ENCODE measurements at regions not wholly inside any gene's neighbourhood (a gene's known extent, or its start where the extent isn't known, plus 50 kb on each side); places are given as distances from the start of the nearest gene placed in this dataset.
"Not testable (repeated sequence)": the region's sequence is repeated elsewhere in the genome, so short reads cannot be mapped to it uniquely, and the experiment has no call there.

GRCh38 chr20:22529150-22530019 is 55.0 kb downstream of the FOXA2 start:
- no peak for DNase-seq

- no peak for DNase-seq
These were observed 57.8 kb downstream of the FOXA2 start for GRCh38 chr20:22526512-22527012.

- DNase-seq = no peak
These were observed 58.6 kb downstream of the FOXA2 start for GRCh38 chr20:22525821-22526220.

DNA sequence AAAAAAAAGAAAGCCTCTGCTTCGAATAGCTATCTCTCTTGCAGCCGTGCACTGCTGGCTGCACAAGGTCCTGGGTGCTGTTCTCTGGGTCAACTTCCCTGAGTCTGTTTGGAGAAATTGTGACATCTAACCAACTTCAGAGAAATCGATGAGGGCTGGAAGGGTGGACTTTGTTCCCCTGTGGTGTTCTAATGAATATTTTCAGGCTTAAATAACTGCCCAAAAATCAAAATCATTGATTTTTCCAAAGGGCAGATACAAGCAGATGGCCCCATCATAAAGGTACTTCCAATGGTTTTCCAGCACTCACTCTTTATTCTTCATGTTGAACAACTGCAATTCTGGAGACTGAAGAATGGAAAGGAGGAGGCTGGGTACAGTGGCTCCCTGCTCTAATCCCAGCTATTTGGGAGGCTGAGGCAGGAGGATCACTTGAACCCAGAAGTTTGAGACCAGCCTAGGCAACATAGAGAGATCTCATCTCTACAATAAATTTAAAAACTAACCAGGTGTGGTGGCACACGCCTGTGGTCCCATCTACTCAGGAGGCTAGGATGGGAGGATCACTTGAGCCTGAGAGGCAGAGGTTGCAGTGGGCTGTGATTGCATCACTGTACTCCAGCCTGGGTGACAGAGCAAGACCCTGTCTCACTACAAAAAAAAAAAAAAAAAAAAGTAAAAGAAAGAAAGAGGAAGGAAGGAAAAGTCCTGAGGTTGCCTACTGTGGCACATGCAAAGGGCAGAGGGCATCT is 59.1 kb downstream of the FOXA2 start:
- no peak for DNase-seq

- DNase-seq = no peak
These were observed 59.9 kb downstream of the FOXA2 start for GRCh38 chr20:22524393-22525015.

DNA sequence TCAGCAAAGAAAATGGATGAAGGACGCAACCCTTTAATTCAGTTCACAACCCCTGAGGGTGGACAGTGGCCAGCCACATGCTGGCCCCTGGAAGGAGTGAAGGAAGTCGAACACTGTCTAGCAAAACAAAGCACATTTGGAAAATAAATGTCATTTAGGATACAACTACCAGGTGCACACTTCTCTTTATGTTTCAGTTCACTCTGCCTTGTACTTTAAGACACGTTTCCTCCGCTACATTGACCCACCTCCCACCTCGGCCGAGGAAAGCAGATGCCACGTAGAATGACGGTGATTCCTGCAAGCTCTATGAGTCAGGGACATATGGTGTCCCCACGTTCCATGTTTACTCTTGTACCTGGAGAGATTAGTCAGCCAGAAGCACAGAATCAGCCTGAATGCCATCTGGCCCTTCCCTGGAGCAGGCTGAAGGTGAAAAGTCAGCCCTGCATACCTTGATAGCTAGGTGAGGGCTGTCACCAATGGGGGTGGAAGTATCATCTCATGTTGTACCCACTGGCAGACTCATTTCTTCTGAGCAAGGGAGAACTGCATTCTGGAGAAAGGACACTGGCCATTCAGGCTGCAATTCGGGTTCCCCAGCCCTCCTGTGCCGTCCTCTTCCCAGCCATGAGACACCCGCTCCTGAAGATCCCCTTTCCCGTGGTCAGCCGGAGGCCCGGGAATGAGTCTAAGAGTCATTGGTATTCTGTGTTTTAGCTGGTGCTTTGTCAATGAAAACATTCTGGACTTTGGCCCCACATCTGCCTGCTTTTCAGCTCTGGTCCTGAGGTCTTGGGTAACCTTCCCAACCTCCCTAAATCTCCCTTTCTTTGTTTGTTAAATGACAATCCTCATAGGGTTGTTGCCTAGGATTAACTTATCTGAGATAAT is 60.6 kb downstream of the FOXA2 start:
- DNase-seq = no peak

GRCh38 chr20:22523128-22523498 is 61.3 kb downstream of the FOXA2 start:
- no peak for DNase-seq

DNA sequence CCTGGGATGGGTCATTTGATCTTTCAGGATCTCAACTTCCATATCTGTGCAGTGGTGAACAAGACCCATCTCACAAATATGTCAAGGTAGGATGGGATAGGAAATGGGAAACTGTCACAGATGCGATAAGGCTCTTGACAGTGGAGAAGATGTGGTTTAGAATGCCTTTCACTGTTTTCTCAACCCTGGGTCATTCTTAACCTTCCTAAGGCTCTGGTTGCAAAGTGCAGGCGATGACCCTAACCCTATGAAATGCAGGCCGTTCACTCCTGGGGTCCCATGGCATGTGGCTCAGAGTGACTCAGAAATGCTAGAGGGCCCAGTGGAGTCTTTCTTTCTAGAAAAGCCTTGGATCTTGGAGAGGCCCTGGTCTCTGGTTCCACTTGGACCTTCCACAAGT is 61.7 kb downstream of the FOXA2 start:
- no peak for DNase-seq

DNA sequence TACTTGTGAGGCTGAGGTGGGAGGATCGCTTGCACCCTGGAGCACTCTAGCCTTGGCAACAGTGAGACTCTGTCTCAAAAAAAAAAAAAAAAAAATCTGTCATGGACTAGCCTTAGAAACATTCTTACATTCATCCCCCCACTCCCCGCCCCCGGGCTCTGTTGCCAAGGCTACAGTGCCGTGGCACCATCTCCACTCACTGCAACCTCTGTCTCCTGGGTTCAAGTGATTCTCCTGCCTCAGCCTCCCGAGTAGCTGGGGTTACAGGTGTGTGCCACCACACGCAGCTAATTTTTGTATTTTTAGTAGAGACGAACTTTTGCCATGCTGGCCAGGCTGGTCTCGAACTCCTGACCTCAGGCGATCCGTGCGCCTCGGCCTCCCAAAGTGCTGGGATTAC is 62.4 kb downstream of the FOXA2 start:
- DNase-seq = not testable (repeated sequence)

- no peak for DNase-seq
These were observed 64.0 kb downstream of the FOXA2 start for GRCh38 chr20:22520381-22520780.

GRCh38 chr20:22515264-22515663 is 69.1 kb downstream of the FOXA2 start:
- no peak for DNase-seq

DNA sequence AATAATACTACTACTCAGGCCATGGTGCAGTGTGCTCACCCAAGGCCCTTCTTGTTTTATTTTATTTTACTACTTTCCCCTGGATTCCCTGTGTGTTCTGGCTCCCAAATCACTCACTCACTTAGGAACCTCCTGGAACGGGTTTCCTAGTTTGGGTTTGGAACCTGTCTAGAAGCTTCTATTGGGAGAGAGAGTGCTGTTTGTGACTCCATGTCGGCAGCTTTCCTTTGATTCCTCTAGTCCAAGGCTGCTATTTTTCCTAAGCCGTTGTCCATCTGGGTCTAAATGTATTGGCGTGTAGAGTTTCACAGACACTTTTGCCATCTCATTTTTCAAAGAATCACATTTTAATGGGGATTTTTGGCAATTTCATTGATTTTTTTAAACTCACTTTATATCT is 70.8 kb downstream of the FOXA2 start:
- DNase-seq = no peak

DNA sequence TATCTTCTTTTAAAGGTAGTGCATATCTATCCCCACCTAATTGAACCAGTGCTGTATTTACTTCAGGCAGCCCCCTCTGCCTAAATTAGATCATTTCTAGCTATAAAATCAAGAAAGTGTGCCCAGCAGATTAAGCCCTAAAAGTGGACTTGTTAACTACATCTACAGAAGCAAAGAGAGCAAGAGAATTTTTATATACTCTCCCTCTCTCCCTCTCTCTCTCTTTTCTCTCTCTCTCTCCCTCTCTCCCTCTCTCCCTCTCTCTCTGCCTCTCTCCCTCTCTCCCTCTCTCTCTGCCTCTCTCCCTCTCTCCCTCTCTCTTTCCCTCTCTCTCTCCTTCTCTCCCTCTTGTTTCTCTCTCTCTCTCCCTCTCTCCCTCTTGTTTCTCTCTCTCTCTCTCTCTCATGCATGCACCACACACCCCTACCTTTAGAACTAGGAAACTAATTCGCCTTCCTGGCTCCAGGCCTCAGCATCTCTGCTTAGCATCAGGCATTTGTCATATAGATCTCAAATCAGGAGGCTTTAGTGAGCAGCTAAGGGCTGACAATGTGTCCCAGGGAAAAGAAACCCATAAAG is 71.4 kb downstream of the FOXA2 start:
- DNase-seq = no peak

DNA sequence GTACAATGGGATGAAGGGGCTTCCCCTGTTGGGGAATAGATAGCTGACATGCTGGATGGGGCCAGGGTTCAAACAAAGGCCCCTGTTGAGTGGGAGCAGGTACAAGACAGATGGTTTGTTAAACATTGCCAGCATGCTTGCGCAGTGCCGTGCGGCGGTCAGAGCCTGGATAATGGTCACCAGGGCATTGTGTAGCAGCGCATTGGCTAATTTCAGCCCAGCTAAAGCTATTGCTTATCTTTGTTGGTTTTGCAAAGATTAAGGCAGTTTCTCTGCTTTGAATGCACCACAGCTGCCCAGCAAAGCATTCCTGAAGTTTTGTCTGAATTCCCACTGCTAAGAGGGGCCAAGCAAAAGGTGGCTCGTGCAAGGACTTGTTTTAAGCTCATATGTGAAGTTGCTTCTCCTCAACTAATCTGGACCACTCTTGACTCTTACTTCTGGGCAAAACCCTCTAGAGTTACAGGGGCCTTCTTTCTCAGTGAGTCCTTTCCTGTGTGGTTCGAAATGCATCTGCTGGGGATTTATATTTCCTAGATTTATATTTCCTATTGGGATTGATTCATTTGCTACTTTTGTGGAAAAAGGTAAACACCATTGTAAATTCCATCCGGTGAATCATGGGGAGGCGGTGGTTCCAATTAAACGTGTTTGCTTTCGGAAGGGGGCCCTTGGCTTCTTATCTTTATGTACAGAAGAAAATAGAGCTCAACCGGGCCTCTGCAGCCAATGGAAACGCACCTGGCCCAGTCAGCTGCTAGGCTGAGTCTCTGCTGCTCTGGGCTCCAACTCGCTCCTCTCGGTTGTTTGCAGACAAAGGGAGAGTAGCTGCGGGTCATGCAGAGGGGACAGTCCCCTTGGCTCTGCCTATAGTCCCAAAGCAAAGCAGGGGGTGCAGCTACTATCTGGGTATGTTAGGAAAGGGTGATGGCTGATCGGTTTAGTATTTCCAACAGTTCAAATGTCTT is 72.1 kb downstream of the FOXA2 start:
- DNase-seq = no peak

GRCh38 chr20:22509843-22510147 is 74.6 kb downstream of the FOXA2 start:
- DNase-seq = no peak

GRCh38 chr20:22509090-22509842 is 75.1 kb downstream of the FOXA2 start:
- DNase-seq = no peak

DNA sequence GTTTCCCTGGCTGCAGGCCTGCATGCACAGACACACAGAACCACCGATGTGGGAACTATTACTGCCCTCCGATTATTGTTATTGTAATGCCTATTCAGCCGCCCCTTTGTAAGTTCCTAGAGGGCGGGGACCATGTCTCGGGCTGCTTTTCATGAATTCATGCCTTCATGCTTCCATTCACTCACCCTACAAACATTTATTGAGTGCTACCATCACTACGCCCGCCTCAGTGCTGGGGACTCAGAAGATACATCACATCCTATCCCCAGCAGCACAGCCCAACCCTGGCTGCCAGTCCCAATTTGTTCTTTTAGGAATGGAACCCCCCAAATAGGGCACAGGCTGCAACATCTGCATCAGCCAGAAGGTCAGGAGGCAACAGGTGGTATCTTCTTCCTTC is 75.9 kb downstream of the FOXA2 start:
- no peak for DNase-seq

- no peak for DNase-seq
These were observed 77.0 kb downstream of the FOXA2 start for GRCh38 chr20:22507240-22507961.

DNA sequence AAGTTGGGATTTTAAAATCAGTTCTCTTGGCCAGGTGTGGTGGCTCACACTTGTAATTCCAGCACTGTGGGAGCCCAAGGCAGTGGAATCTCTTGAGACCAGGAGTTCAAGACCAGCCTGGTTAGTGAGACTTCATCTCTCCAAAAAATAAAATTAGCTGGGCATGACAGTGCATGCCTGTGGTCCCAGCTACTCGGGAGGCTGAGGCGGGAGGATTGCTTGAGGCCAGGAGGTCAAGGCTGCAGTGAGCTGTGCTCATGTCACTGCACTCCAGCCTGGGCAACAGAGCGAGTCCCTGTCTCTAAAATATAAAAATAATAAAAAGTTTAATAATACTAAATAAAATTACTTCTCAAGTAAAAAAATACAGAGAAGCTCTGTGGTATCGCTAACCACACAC is 77.5 kb downstream of the FOXA2 start:
- DNase-seq = no peak

Data from CD4-positive, alpha-beta T cell treated with Interleukin-10 for 1 hour (primary cell).